Right cardiac atrium (tissue), 5 donors: ENCODE measurements at regions not wholly inside any gene's neighbourhood (a gene's known extent, or its start where the extent isn't known, plus 50 kb on each side); places are given as distances from the start of the nearest gene placed in this dataset.
"Not testable (repeated sequence)": the region's sequence is repeated elsewhere in the genome, so short reads cannot be mapped to it uniquely, and the experiment has no call there.

Experiments
- ATAC-seq, 2 donors: fragments of 200-7000 bp; cut with Tn5 transposase; one replicate each; pipeline versions ENCODE4 v1.8.0 to v1.9.1; 2020; ENCODE audit warnings: moderate library complexity in 2 of 2, mild to moderate bottlenecking in 1 of 2
- DNase-seq, 3 donors: peaks; one replicate each; pipeline ENCODE4 v3.0.0-alpha.2; 2020
- H3K27ac ChIP-seq: one replicate; pipeline ENCODE4 v1.5.1; 2013; ENCODE audit warnings: mild to moderate bottlenecking, low read length, control low read depth, moderate library complexity
- H3K27me3 ChIP-seq: one replicate; pipeline ENCODE4 v1.6.1; 2013; ENCODE audit not compliant: control insufficient read depth, insufficient read depth
- H3K4me1 ChIP-seq: one replicate; pipeline ENCODE4 v1.6.1; 2013; ENCODE audit warnings: low read length; ENCODE audit not compliant: control insufficient read depth, insufficient read depth
- H3K4me3 ChIP-seq: one replicate; pipeline ENCODE4 v1.5.1; 2013; ENCODE audit warnings: low read length, control low read depth
- H3K9me3 ChIP-seq: one replicate; pipeline ENCODE4 v1.6.1; 2013; ENCODE audit warnings: low read length; ENCODE audit not compliant: control insufficient read depth
- WGBS: extraction: QIAGEN DNeasy Blood & Tissue Kit; methylation state at CpG from one replicate; pipeline ENCODE4 v1.1.7; 2013; 5-methylcytosine and 5-hydroxymethylcytosine counted together
- intact Hi-C, 4 donors: fragments of 100-400 bp; cut with DNase I; formaldehyde crosslinking; loops; one replicate each; pipeline versions ENCODE4 v1.11.0 to v1.14.0; 2022 to 2023
- donor health status: healthy with polysubstance abuse.
- donor health status: DM: no; HTN: yes; CAD: no.
- donor health status: DM: no; HTN: no; CAD: no.
- donor health status: DM: no; HTN: yes; CAD: no; lungs with severe emphysema.
- donor health status: DM: yes; HTN: yes; CAD: no.

DNA sequence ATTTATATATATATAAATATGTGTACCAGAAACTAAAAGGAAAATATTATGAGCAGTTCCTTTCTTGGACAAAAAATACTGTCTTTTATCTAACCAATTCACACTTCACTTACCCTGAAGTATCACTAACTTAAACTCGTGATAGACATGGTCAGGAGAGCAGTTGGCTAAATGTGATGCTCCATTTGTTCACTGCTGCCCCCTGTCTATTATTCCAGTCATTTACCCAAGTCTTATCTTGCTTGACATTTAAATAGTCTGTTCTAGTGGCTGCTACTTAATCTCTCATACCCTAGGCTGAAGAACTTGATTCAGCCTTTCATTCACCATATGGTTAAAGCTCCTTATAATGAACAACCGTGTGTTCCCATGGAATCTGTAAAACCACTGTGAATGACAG is 789.6 kb upstream of the EYS start:
- H3K27ac ChIP-seq: no peak overlapping the region
- ATAC-seq (no peak), DNase-seq (no peak)
- 19% methylated on average over 2 of the region's 2 CpGs for WGBS
- no peaks in the 10 kb centered on the region for H3K9me3 ChIP-seq
- H3K27me3 ChIP-seq: no peaks in the 10 kb centered on the region
- H3K4me1 ChIP-seq: no peaks in the 10 kb centered on the region
- no peak overlapping the region for H3K4me3 ChIP-seq
- intact Hi-C loops: no loop called here

DNA sequence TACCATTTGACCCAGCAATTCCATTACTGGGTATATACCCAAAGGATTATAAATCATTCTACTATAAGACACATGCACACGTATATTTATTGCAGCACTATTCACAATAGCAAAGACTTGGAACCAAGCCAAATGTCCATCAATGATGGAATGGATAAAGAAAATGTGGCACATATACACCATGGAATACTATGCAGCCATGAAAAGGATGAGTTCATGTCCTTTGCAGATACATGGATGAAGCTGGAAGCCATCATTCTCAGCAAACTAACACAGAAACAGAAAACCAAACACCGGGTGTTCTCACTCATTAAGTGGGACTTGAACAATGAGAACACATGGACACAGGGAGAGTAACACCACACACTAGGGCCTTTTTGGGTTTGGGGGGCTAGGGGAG is 787.6 kb upstream of the EYS start:
- H3K4me1 ChIP-seq, H3K27me3 ChIP-seq, H3K4me3 ChIP-seq, H3K27ac ChIP-seq, DNase-seq, ATAC-seq, intact Hi-C loops, H3K9me3 ChIP-seq: not testable (repeated sequence)
- 93% methylated on average over 2 of the region's 2 CpGs for WGBS

DNA sequence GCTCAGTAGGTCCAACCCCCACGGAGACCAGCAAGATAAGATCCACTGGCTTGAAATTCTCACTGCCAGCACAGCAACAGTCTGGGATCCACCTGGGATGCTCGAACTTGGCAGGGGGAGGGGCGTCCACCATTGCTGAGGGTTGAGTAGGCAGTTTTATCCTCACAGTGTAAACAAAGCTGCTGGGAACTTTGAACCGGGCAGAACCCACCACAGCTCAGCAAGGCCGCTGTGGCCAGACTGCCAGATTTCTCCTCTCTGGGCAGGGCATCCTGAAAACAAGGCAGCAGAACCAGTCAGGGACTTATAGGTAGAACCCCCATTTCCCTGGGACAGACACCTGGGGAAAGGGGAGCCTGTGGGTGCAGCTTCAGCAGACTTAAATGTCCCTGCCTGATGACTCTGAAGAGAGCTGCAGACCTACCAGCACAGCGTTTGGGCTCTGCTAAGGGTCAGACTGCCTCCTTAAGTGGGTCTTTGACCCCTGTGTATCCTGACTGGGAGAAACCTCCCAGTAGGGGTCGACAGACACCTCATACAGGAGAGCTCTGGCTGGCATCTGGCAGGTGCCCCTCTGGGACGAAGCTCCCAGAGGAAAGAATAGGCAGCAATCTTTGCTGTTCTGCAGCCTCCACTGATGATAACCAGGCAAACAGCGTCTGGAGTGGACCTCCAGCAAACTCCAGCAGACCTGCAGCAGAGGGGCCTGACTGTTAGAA is 782.4 kb upstream of the EYS start:
- no peak for DNase-seq
- WGBS: 70% methylated on average over 9 of the region's 9 CpGs
- H3K4me1 ChIP-seq: no peaks in the 10 kb centered on the region

DNA sequence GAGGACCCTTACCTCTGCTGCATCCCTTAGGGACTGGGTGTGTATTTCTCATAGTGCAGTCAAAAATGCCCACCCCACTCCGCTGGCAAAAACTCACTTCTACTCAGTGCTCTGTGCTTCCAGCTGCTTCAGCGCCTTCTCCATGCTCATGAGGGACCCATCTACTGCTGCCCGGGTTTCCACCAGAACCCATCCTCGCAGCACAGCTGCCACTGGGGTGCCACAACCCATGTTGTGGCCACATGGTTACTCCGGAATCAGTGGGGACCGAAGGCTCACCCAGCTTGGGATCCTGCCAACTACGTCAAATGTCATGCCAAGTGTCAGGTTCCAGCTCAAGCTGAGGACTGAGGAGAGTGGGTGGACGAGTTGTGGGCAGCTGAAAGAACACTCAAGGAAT is 774.2 kb upstream of the EYS start:
- Histone ChIP-seq H3K27ac (no peak overlapping the region), H3K4me3 (no peak overlapping the region), H3K9me3 (no peaks in the 10 kb centered on the region), H3K27me3 (no peaks in the 10 kb centered on the region), H3K4me1 (no peaks in the 10 kb centered on the region)
- DNase-seq (no peak), ATAC-seq (no peak)
- WGBS: 85% methylated on average over 8 of the region's 8 CpGs
- intact Hi-C loops: no loop called here

More for the DNA sequence above, 782.4 kb upstream of the EYS start:
- intact Hi-C loops: no loop called here
- no peak overlapping the region for H3K27ac ChIP-seq
- no peak for ATAC-seq
- H3K4me3 ChIP-seq: no peak overlapping the region
- no peaks in the 10 kb centered on the region for H3K9me3 ChIP-seq
- no peaks in the 10 kb centered on the region for H3K27me3 ChIP-seq

DNA sequence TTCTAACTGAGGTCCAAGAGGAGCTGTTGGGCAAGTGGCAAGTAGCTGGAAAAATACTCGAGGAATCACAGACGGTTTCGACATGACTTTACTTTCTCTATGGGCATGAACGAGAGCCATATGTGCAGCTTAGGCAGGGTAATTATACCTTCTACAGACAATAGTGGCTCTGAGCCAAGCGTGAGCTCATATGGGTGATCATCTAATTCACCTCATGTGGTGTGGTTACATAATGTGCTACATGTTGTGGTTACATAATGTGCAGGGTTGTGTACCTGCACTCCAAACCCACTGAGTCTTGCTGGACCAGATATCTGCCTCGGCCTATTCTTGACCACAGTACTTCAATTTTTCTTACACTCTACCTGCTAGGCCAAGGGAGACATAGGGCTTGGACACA is 771.7 kb upstream of the EYS start:
- WGBS: 81% methylated on average over 6 of the region's 6 CpGs
- ATAC-seq: no peak

DNA sequence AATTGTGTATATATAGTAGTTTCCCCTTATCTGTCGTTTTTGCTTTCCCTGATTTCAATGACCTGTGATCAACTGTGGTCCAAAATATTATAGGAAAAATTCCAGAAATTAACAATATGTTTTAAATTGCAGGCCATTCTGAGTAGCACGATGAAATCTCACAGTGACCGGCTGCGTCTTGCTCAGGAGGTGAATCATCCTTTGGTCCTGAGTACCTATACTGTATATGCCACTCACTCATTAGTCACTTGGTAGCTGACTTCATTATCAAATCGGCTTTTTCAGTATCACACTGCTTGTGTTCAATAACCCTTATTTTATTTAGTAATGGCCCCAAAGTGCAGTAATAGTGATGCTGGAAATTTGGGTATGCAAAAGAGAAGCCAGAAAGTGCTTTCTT is 728.3 kb upstream of the EYS start:
- no peaks in the 10 kb centered on the region for H3K9me3 ChIP-seq
- H3K4me3 ChIP-seq: no peak overlapping the region
- H3K27ac ChIP-seq: no peak overlapping the region
- DNase-seq: no peak
- no peaks in the 10 kb centered on the region for H3K27me3 ChIP-seq
- no peaks in the 10 kb centered on the region for H3K4me1 ChIP-seq
- intact Hi-C loops: no loop called here
- 81% methylated on average over 5 of the region's 5 CpGs for WGBS
- ATAC-seq: no peak

More for the DNA sequence above, 771.7 kb upstream of the EYS start:
- H3K4me1 ChIP-seq: no peaks in the 10 kb centered on the region
- no peaks in the 10 kb centered on the region for H3K9me3 ChIP-seq
- no peak for DNase-seq
- intact Hi-C loops: no loop called here
- H3K27me3 ChIP-seq: no peaks in the 10 kb centered on the region
- no peak overlapping the region for H3K4me3 ChIP-seq
- no peak overlapping the region for H3K27ac ChIP-seq

DNA sequence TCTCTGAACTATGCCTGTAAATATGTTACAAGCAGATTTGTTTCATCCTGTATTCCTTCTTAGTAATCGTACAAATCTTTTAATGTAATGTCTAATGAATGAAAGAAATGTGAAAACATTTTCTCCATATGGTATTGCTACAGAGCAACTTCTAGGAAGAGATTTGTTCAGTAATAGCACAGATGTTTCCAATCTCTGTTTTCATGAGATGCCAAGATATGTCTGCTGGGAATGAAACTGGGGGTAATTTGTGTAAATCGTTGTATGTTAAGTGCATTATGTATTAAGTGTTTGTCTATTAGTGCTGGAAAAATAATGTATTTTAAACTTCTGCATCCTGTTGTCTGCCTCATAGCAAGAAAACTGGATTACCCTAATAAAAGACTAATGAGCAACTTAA is 722.2 kb upstream of the EYS start:
- H3K9me3 ChIP-seq: no peaks in the 10 kb centered on the region
- H3K27me3 ChIP-seq: no peaks in the 10 kb centered on the region
- no peak for ATAC-seq
- no peak overlapping the region for H3K4me3 ChIP-seq
- H3K4me1 ChIP-seq: no peaks in the 10 kb centered on the region
- DNase-seq: no peak
- 40% methylated on average over 2 of the region's 2 CpGs for WGBS
- intact Hi-C loops: no loop called here
- no peak overlapping the region for H3K27ac ChIP-seq

DNA sequence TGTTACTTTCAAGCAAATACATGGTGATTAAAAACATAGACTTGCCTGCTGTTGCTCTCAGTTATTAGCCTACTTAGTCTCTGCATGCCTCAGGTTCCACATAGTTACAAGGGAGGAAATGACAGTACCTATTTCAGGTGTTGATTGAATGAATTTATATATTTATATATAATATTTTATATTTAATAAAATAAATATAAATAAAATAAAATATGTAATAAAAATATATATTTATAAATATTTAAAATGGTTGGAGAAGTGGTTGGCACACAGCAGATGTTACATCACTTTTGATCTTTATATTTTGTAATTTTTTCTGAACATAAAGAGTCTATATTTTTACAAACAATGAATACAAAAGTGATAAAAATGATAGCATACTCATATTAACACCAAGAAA is 716.0 kb upstream of the EYS start:
- intact Hi-C loops: no loop called here
- ATAC-seq (no peak), DNase-seq (no peak)
- Histone ChIP-seq H3K4me1 (no peaks in the 10 kb centered on the region), H3K27ac (no peak overlapping the region), H3K4me3 (no peak overlapping the region), H3K9me3 (no peaks in the 10 kb centered on the region), H3K27me3 (no peaks in the 10 kb centered on the region)

DNA sequence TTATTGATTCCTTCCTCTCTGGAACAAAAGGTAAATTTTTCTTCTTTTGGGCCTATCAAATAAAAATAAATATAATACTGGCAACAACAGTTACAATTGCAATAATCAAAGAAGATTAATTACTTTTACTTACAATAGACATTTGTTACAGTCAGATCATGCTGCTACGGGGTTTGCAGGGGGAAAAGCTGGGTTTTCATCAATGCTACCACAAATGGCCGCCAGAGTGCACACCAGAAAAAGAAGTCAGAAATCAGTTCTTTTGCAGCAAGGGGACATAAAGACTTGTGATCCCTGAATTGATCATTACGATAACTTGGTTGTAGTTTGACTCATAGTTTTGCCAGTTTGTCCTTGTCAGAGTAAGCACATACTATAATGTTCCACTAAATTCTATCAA is 714.5 kb upstream of the EYS start:
- no peak for ATAC-seq
- H3K27me3 ChIP-seq: no peaks in the 10 kb centered on the region
- no peaks in the 10 kb centered on the region for H3K9me3 ChIP-seq
- H3K4me1 ChIP-seq: no peaks in the 10 kb centered on the region
- WGBS: 50% methylated on average over 3 of the region's 3 CpGs
- H3K4me3 ChIP-seq: no peak overlapping the region
- DNase-seq: no peak
- intact Hi-C loops: no loop called here
- H3K27ac ChIP-seq: no peak overlapping the region

DNA sequence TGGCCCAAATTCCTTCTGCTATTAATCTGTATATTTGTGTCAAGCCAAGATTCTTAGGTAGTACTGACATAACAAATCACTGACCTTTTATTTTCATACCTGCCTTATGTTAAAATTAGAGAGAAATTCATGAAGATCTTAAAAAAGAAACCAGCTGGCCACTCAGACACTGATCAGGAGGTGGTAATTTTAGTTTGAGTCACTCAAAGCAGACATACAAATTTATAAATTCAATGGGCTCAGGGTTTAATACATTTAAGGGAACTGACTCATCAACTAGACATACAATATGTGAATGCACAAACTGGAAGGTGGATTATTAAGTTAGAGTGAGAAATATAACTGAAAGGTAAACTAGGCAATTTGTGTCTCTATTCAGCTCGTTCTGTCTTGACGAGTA is 711.9 kb upstream of the EYS start:
- H3K27me3 ChIP-seq: no peaks in the 10 kb centered on the region
- no peak overlapping the region for H3K27ac ChIP-seq
- DNase-seq (no peak), ATAC-seq (no peak)
- no peaks in the 10 kb centered on the region for H3K4me1 ChIP-seq
- intact Hi-C loops: no loop called here
- no peak overlapping the region for H3K4me3 ChIP-seq
- 88% methylated on average over 2 of the region's 2 CpGs for WGBS
- no peaks in the 10 kb centered on the region for H3K9me3 ChIP-seq

DNA sequence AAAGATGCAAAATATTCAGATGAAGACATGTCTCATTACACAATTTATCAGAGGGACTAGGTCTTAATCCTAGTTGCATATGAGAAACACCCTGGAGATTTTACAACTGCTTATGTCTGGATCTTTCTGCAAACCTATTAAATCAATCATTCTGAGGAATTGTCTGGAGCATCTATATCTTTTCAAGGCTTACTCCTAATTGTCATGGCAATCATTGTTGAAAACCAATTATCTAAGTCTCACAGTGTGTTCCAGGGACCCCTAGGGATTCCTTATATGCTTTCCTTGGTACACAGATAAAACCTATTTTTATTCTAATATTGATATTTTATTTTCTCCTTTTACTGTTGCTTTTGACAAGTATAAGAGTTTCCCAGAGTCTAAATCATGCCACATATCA is 696.9 kb upstream of the EYS start:
- no peaks in the 10 kb centered on the region for H3K4me1 ChIP-seq
- intact Hi-C loops: no loop called here
- no peak for DNase-seq
- no peaks in the 10 kb centered on the region for H3K9me3 ChIP-seq
- H3K27me3 ChIP-seq: no peaks in the 10 kb centered on the region
- ATAC-seq: no peak
- H3K4me3 ChIP-seq: no peak overlapping the region
- H3K27ac ChIP-seq: no peak overlapping the region

DNA sequence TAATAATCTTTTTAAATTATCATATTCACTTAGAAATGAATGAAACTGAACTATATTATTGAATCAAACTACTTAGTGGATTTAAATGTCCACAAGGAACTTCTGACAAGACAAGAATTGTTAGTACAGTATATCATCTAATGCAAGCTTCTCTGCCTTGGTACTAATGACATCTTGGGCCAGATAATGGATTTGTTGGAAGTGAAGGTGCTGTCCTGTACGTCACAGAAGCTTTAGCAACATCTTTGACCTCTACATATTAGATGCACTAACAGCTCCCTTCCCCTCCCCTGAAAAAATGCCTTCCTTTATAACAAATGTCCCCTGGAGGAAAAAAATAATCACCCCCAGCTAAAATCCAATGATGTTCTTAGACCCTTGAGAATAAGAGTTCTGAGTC is 695.8 kb upstream of the EYS start:
- intact Hi-C loops: no loop called here
- no peak for DNase-seq
- Histone ChIP-seq H3K27me3 (no peaks in the 10 kb centered on the region), H3K9me3 (no peaks in the 10 kb centered on the region), H3K4me3 (no peak overlapping the region), H3K27ac (no peak overlapping the region), H3K4me1 (no peaks in the 10 kb centered on the region)
- WGBS: 65% methylated on average over 1 of the region's 1 CpG
- no peak for ATAC-seq
